22Rv1 (cell line): ENCODE measurements at regions not wholly inside any gene's neighbourhood (a gene's known extent, or its start where the extent isn't known, plus 50 kb on each side); places are given as distances from the start of the nearest gene placed in this dataset.

Experiments used
- ZFX ChIP-seq: fragments of 450-650 bp; IDR thresholded peaks from 2 replicates; pipeline ENCODE4 v1.6.1; 2017; ENCODE audit warnings: antibody characterized with exemption, borderline replicate concordance
- TF ChIP-seq, protein P1 (sequence below): fragments of 450-650 bp; IDR thresholded peaks from 2 replicates; pipeline ENCODE4 v1.5.1; 2017; ENCODE audit warnings: mild to moderate bottlenecking

DNA sequence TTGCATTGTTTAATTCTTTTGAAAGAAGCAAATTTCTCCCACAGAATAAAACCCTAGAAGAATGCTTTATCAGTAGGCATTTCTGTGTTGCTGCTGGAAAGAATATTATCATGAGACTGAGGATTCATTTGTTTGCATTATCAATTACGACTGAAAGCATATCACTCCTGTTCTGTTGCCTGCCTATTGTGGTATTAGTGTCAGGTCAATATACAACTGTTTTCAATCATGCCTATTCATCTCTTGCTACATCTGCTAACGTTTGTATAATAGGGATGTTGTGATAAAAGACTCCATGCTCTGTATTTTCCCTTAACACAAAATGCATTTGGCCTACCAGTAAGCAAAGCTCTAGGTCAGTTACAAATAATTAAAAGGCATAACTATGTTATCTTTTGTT, 221.5 kb downstream of the PTPRC start:
- TF ChIP-seq, protein P1, sequence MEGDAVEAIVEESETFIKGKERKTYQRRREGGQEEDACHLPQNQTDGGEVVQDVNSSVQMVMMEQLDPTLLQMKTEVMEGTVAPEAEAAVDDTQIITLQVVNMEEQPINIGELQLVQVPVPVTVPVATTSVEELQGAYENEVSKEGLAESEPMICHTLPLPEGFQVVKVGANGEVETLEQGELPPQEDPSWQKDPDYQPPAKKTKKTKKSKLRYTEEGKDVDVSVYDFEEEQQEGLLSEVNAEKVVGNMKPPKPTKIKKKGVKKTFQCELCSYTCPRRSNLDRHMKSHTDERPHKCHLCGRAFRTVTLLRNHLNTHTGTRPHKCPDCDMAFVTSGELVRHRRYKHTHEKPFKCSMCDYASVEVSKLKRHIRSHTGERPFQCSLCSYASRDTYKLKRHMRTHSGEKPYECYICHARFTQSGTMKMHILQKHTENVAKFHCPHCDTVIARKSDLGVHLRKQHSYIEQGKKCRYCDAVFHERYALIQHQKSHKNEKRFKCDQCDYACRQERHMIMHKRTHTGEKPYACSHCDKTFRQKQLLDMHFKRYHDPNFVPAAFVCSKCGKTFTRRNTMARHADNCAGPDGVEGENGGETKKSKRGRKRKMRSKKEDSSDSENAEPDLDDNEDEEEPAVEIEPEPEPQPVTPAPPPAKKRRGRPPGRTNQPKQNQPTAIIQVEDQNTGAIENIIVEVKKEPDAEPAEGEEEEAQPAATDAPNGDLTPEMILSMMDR, result no peak
- TF ChIP-seq ZFX, result no peak
